Effector memory CD4-positive, alpha-beta T cell (primary cell): ENCODE measurements at regions not wholly inside any gene's neighbourhood (a gene's known extent, or its start where the extent isn't known, plus 50 kb on each side); places are given as distances from the start of the nearest gene placed in this dataset.

ENCODE experiments used
- DNase-seq, 3 donors: peaks; one replicate each; pipeline ENCODE4 v3.0.0-alpha.2; 2020
- H3K27ac ChIP-seq: 2 replicates; pipeline ENCODE4 v1.7.0; 2013; ENCODE audit warnings: mild to moderate bottlenecking, low read length, moderate library complexity; ENCODE audit not compliant: insufficient read depth, poor library complexity, severe bottlenecking
- H3K27me3 ChIP-seq: replicated peaks from 2 replicates; pipeline ENCODE4 v1.7.0; 2013; ENCODE audit warnings: mild to moderate bottlenecking, low read length; ENCODE audit not compliant: insufficient read depth, control insufficient read depth, poor library complexity, severe bottlenecking
- H3K36me3 ChIP-seq: 2 replicates; pipeline ENCODE4 v1.7.0; 2013; ENCODE audit warnings: mild to moderate bottlenecking, low read length, moderate library complexity; ENCODE audit not compliant: control insufficient read depth, insufficient read depth
- H3K4me1 ChIP-seq: 2 replicates; pipeline ENCODE4 v1.7.0; 2013; ENCODE audit warnings: low read length, mild to moderate bottlenecking; ENCODE audit not compliant: control insufficient read depth, insufficient read depth, poor library complexity, severe bottlenecking
- H3K4me3 ChIP-seq: 2 replicates; pipeline ENCODE4 v1.7.0; 2013; ENCODE audit warnings: low read length, low read depth, mild to moderate bottlenecking; ENCODE audit not compliant: insufficient read depth, poor library complexity, severe bottlenecking
- H3K9me3 ChIP-seq: 2 replicates; pipeline ENCODE4 v1.7.0; 2013; ENCODE audit warnings: mild to moderate bottlenecking, low read length, moderate library complexity; ENCODE audit not compliant: control insufficient read depth

DNA sequence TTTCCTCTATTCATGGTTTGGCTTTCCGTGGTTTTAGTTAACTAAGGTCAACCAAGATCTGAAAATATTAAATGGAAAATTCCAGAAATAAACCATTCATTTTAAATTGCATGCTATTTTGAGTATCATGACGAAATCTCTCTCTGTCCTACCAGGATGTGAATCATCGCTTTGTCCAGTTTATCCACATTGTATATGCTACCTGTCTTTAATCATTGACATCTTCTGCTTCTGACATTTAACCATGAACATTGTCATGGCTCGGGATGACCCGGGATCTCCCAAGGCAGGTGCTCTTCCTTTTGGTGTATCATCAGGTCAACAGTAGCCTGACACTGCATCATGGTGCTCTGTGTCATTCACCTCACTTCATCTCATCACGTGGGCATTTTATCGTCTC is 125.5 kb upstream of the HNRNPU start:
- Histone ChIP-seq H3K27ac (no peak overlapping the region), H3K27me3 (no peaks in the 10 kb centered on the region), H3K9me3 (no peaks in the 10 kb centered on the region), H3K36me3 (no peaks in the 10 kb centered on the region), H3K4me3 (no peak overlapping the region), H3K4me1 (no peaks in the 10 kb centered on the region)
- no peak for DNase-seq

- no peak for DNase-seq
- Histone ChIP-seq H3K27ac (no peak overlapping the region), H3K9me3 (no peaks in the 10 kb centered on the region), H3K27me3 (no peaks in the 10 kb centered on the region), H3K4me1 (no peaks in the 10 kb centered on the region), H3K4me3 (no peak overlapping the region), H3K36me3 (no peaks in the 10 kb centered on the region)
These were observed 124.2 kb upstream of the HNRNPU start for GRCh38 chr1:244988521-244988920.

GRCh38 chr1:244980605-244981004 is 116.3 kb upstream of the HNRNPU start:
- no peak overlapping the region for H3K4me3 ChIP-seq
- H3K9me3 ChIP-seq: no peaks in the 10 kb centered on the region
- DNase-seq: no peak
- H3K4me1 ChIP-seq: no peaks in the 10 kb centered on the region
- no peaks in the 10 kb centered on the region for H3K36me3 ChIP-seq
- no peak overlapping the region for H3K27ac ChIP-seq
- H3K27me3 ChIP-seq: no peaks in the 10 kb centered on the region

GRCh38 chr1:244974550-244974949 is 110.2 kb upstream of the HNRNPU start:
- no peaks in the 10 kb centered on the region for H3K9me3 ChIP-seq
- no peaks in the 10 kb centered on the region for H3K4me1 ChIP-seq
- no peak overlapping the region for H3K4me3 ChIP-seq

DNA sequence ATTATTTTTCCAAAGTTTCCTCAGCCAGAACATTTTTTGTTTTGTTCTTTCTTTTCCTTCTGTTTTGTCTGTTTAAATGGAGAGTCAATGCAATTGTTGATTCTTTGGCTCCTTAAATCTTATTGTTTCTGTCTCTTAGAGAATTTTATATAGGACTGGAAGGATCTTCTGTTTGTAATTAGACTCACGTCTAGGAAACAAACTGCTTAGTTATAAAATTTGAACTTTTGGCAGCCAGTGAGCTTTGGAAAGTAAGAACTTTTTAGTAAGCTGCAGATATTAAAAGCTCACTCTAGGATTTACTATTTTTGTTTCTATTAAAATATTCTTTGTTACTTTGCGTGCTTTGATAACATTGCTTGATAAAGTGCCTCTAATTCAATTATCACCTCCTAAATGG is 109.8 kb upstream of the HNRNPU start:
- DNase-seq: no peak

More at GRCh38 chr1:244974550-244974949, 110.2 kb upstream of the HNRNPU start:
- H3K27me3 ChIP-seq: no peaks in the 10 kb centered on the region
- H3K36me3 ChIP-seq: no peaks in the 10 kb centered on the region
- H3K27ac ChIP-seq: no peak overlapping the region
- DNase-seq: no peak

DNA sequence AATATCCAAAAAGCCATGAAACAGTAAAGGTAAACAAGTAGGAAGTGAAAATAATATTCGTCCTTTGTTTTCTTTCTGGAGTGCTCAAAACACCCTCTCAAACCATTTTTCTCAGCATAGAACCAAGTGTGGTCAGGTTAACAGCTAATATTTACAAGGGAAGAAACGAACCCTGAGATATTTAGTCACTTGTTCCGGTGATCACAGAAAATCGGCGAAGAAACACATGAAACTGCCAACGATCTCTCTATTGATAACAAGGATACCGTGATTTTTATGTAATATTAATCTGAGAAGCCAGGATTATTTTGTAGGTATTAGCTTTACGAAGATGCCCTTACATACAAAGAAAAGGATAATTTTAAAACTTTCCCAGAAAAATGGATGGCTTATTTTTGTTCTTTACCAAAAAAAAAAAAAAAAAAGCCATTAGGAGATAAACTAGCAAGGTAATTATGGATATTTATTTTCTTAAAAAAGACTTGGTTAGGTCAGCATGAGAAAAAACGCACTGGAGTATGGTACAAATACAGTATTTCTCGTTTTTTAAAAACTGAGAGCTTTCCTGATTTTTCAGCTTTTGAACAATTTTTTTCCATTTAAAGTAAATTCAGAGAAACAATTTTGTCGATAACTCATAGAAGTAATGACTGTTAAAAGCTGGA is 107.3 kb upstream of the HNRNPU start:
- no peaks in the 10 kb centered on the region for H3K27me3 ChIP-seq
- H3K4me3 ChIP-seq: peak overlapping the region; percentile 76
- H3K27ac ChIP-seq: peak overlapping the region; percentile 100
- DNase-seq: no peak
- H3K36me3 ChIP-seq: no peaks in the 10 kb centered on the region
- H3K4me1 ChIP-seq: peaks cover 3% of the 10 kb centered on the region
- H3K9me3 ChIP-seq: no peaks in the 10 kb centered on the region

More for the DNA sequence above, 109.8 kb upstream of the HNRNPU start:
- H3K27me3 ChIP-seq: no peaks in the 10 kb centered on the region
- no peak overlapping the region for H3K27ac ChIP-seq
- H3K9me3 ChIP-seq: no peaks in the 10 kb centered on the region
- no peaks in the 10 kb centered on the region for H3K4me1 ChIP-seq
- no peaks in the 10 kb centered on the region for H3K36me3 ChIP-seq
- H3K4me3 ChIP-seq: no peak overlapping the region

DNA sequence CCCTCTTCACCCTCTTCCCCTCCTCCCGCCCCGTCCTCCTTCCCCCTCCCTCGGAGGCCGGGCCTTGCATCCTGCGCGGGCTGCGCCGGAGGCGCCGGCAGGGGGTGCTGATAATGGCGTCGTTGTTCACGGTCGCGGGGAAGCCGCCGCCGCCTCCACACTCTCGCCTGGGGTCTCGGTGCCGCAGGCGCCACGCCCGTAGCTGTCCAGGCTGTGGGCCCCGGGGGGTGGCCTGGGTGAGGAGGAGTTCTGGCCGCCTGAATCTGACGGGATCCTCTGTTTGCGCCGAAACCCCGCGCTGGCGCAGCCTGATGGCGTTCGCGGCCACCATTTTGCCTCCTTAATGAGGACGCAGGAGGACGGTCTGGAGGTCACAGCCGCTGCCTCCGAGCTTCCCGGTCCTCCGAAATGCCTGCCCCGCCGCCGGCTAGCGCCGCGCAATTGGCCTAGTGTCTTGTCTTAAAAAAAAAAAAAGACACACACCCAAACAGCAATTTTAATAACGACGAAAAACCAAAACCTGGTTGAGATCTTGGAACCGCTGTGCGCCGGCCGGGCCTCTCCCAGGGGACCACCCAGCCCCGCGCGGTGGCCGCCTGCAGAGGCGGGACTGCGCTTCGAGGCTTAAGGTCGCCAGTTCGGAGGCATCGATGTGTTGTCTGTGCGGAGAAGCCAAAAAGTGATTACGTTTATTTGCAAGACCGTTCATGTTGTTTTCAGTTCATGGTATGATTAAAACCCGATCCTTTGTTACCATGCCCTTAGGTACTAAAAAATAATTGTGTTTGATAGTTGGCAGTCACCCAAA is 106.6 kb upstream of the HNRNPU start:
- Histone ChIP-seq H3K4me1 (peaks cover 3% of the 10 kb centered on the region), H3K27me3 (no peaks in the 10 kb centered on the region), H3K9me3 (no peaks in the 10 kb centered on the region), H3K27ac (peak overlapping the region; percentile 100), H3K36me3 (no peaks in the 10 kb centered on the region), H3K4me3 (peak overlapping the region; percentile 76)
- DNase-seq: peak; percentile 84 to 90 (median 87)

GRCh38 chr1:244970236-244970743 is 105.9 kb upstream of the HNRNPU start:
- peak overlapping the region; percentile 76 for H3K4me3 ChIP-seq
- H3K27me3 ChIP-seq: no peaks in the 10 kb centered on the region
- DNase-seq: peak in 1 of 3 donors; percentile 63
- no peaks in the 10 kb centered on the region for H3K36me3 ChIP-seq
- no peaks in the 10 kb centered on the region for H3K9me3 ChIP-seq
- peaks cover 3% of the 10 kb centered on the region for H3K4me1 ChIP-seq
- H3K27ac ChIP-seq: peak overlapping the region; percentile 100

DNA sequence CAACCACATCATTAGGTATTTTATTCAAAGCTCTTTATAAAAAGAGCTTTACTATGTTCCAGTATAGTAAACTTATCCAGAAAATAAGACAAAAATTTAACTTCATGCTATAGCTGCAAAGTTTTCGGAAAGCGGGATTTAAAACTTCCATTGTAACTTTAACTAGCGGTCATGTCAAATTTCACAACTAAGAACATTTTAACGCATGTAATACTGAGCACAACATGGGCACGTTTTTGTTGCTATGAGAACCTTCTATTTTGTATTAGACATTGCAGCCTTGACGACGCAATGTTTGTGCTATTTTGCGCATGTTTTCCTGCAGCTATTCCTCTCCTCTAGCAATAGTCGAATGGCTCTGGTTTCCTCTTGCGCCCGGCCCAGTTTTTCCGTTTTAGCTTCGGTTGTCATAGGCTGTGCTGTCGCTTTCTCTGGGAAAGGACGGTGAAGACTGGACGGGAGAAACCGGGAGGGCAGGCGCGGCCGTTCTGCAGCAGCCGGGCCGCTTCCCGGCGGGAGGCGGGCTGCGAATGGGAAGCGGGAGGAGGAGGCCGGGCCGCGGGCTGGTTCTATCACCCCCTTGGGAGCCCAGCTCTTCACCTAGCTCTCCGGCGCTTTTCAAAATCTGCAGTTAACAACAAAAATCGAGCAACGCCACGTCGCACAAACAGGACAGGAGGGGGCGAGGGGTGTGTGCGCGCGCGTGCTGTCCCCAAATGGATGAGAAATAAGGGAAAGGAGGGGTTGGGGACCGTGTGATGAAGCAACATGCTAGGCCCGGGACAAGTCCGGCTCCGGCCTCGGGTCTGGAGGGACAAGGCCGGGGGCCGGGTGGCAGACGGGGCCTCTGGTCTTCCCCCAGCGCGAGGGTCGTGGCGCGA is 105.3 kb upstream of the HNRNPU start:
- Histone ChIP-seq H3K36me3 (no peaks in the 10 kb centered on the region), H3K27ac (peak overlapping the region; percentile 100), H3K27me3 (no peaks in the 10 kb centered on the region), H3K4me3 (peak overlapping the region; percentile 76), H3K4me1 (peaks cover 3% of the 10 kb centered on the region), H3K9me3 (no peaks in the 10 kb centered on the region)
- DNase-seq: peak; percentile 51 to 66 (median 59)
